ENCODE measurements at regions not wholly inside any gene's neighbourhood (a gene's known extent, or its start where the extent isn't known, plus 50 kb on each side); places are given as distances from the start of the nearest gene placed in this dataset.

DNA sequence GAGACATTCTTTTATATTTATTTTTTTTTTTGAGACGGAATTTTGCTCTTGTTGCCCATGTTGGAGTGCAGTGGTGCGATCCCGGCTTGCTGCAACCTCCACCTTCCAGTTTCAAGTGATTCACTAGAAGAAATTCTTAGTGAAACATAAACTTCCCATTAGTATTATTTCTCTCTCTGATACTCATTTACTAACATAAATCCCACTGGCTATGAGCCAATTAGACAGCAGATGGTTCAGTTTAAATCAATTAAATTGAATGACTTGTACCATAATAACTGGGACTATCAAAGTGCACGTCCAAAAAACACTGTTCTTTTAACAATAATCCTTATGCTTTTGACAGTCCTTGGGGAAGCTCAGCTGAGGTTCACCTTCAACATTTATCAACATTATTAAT lies 111.2 kb upstream of the PTCHD4 start (continued):
- TF ChIP-seq CTCF (IDR thresholded peaks at IDR 0.05; ENCODE audit: low read depth, low read length, missing input control), result no peak
- no peak for TF ChIP-seq EGR1 (IDR thresholded peaks at IDR 0.05; ENCODE audit: low read depth in 2 of 2)
- no peak for TF ChIP-seq TAF1 (conservative IDR thresholded peaks at IDR 0.05)
- no peak for TF ChIP-seq SP1 (IDR thresholded peaks at IDR 0.05)

DNA sequence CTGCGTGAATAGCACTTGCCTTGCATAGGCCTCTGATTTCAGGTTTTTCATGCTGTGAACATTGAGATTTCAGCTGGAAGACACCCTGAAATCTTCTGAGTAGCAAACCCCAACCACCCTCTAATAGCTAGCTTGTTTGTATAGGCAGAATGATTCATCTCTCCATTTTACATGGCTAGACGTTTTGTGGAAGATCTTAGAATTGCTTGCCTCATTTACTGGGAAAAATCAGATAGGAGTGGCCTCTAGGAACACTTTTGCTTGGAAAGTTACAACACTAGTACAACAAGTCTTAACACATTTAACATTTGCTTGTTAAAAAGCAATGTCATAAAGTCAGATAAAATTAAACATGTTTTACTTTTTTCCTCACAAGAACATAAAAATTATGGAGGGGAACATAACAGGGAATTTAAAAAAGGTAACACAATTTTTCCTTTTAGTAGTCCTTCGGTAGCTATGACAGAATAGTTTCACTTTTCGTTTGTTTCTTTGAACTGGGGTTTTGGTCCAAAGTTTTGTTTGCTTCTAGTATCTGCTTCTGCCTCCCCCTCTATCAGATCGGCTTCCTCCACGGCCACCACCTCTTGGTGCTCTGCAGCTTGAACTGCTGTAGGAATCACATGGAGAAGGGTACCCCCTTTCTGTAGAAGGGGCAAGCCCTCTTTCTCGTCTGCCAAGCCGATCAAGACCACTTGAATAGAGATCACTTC lies 102.2 kb upstream of the PTCHD4 start:
- peak; percentile 67 to 70 for TF ChIP-seq HNF4A (conservative IDR thresholded peaks at IDR 0.05)
- TF ChIP-seq ATF3 (IDR thresholded peaks at IDR 0.05), result no peak
- TF ChIP-seq YY1 (IDR thresholded peaks at IDR 0.05), result no peak
- peak; percentile 71 for TF ChIP-seq SP1 (IDR thresholded peaks at IDR 0.05)
- no peak for DNase-seq (ENCODE audit: low spot score)
- H3K9me3 ChIP-seq (ENCODE audit: control insufficient read depth in 4 of 4, low read length in 3 of 4), result peaks cover 0 to 7% (median 0%) of the 10 kb centered on the region in 4 donors
- peak overlapping the region; percentile 5 to 72 (median 61) for H3K4me3 ChIP-seq (ENCODE audit: low read depth in 1 of 3, low read length in 3 of 3)
- H3K27ac ChIP-seq (ENCODE audit: low read depth in 1 of 2, low read length in 2 of 2), result peak overlapping the region; percentile 22 to 61
- WGBS, result 52% methylated on average over 8 of the region's 8 CpGs
- no peaks in the 10 kb centered on the region for H3K27me3 ChIP-seq (ENCODE audit: control insufficient read depth in 4 of 4, insufficient read depth in 4 of 4, low read length in 3 of 4)
- H3K4me1 ChIP-seq (ENCODE audit: control insufficient read depth in 4 of 4, insufficient read depth in 4 of 4, low read length in 3 of 4), result peaks cover 0 to 6% (median 0%) of the 10 kb centered on the region in 4 donors
- H3K9ac ChIP-seq (ENCODE audit: low read depth in 1 of 2, low read length in 2 of 2), result peak overlapping the region in 1 of 2 donors; percentile 68
- H3K36me3 ChIP-seq (ENCODE audit: control insufficient read depth in 4 of 4, insufficient read depth in 3 of 4, low read depth in 1 of 4, low read length in 3 of 4), result no peaks in the 10 kb centered on the region

GRCh38 chr6:48212501-48212900 lies 101.5 kb upstream of the PTCHD4 start:
- TF ChIP-seq SP1 (IDR thresholded peaks at IDR 0.05) (no peak), REST (IDR thresholded peaks at IDR 0.05) (no peak), FOXA2 (IDR thresholded peaks at IDR 0.05) (no peak), TAF1 (conservative IDR thresholded peaks at IDR 0.05) (no peak), HNF4G (IDR thresholded peaks at IDR 0.05) (no peak), EGR1 (IDR thresholded peaks at IDR 0.05; ENCODE audit: low read depth in 2 of 2) (no peak)
- no peak for DNase-seq (ENCODE audit: low spot score)
- H3K27ac ChIP-seq (ENCODE audit: low read depth in 1 of 2, low read length in 2 of 2), result peak overlapping the region in 1 of 2 donors; percentile 61
- H3K36me3 ChIP-seq (ENCODE audit: control insufficient read depth in 4 of 4, insufficient read depth in 3 of 4, low read depth in 1 of 4, low read length in 3 of 4), result no peaks in the 10 kb centered on the region
- H3K4me1 ChIP-seq (ENCODE audit: control insufficient read depth in 4 of 4, insufficient read depth in 4 of 4, low read length in 3 of 4), result peaks cover 0 to 6% (median 0%) of the 10 kb centered on the region in 4 donors
- H3K27me3 ChIP-seq (ENCODE audit: control insufficient read depth in 4 of 4, insufficient read depth in 4 of 4, low read length in 3 of 4), result no peaks in the 10 kb centered on the region
- H3K4me3 ChIP-seq (ENCODE audit: low read depth in 1 of 3, low read length in 3 of 3), result no peak overlapping the region
- H3K9ac ChIP-seq (ENCODE audit: low read depth in 1 of 2, low read length in 2 of 2), result no peak overlapping the region
- H3K9me3 ChIP-seq (ENCODE audit: control insufficient read depth in 4 of 4, low read length in 3 of 4), result peaks cover 0 to 7% (median 0%) of the 10 kb centered on the region in 4 donors
- 64% methylated on average over 3 of the region's 3 CpGs for WGBS

All from liver (tissue), 8 donors.